ENCODE measurements at regions not wholly inside any gene's neighbourhood (a gene's known extent, or its start where the extent isn't known, plus 50 kb on each side); places are given as distances from the start of the nearest gene placed in this dataset.

DNA sequence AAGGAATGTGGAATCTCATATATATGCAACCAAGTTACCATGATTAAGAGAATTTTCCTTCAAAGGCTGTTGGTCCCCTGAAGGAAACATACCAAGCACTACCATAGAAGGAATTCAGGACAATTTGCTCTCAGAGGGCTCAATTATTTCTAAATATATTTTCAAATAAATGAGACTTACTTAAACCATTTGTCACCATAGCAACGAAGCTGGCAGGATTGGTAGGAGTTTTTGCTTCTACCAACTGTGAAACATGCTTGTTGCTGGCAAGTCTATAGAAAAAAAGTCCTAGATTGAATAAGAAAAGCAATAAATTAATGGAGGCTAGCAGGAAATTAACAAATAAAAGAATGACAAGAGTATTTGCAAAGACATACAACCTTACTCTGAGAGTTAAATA, 156.9 kb upstream of the NPSR1 start:
- TF ChIP-seq, protein P1, sequence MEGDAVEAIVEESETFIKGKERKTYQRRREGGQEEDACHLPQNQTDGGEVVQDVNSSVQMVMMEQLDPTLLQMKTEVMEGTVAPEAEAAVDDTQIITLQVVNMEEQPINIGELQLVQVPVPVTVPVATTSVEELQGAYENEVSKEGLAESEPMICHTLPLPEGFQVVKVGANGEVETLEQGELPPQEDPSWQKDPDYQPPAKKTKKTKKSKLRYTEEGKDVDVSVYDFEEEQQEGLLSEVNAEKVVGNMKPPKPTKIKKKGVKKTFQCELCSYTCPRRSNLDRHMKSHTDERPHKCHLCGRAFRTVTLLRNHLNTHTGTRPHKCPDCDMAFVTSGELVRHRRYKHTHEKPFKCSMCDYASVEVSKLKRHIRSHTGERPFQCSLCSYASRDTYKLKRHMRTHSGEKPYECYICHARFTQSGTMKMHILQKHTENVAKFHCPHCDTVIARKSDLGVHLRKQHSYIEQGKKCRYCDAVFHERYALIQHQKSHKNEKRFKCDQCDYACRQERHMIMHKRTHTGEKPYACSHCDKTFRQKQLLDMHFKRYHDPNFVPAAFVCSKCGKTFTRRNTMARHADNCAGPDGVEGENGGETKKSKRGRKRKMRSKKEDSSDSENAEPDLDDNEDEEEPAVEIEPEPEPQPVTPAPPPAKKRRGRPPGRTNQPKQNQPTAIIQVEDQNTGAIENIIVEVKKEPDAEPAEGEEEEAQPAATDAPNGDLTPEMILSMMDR (IDR thresholded peaks at IDR 0.05; ENCODE audit: borderline replicate concordance, insufficient read depth, low read depth, low read length), result no peak
- H3K4me3 ChIP-seq (ENCODE audit: low read depth, low read length), result no peak overlapping the region

DNA sequence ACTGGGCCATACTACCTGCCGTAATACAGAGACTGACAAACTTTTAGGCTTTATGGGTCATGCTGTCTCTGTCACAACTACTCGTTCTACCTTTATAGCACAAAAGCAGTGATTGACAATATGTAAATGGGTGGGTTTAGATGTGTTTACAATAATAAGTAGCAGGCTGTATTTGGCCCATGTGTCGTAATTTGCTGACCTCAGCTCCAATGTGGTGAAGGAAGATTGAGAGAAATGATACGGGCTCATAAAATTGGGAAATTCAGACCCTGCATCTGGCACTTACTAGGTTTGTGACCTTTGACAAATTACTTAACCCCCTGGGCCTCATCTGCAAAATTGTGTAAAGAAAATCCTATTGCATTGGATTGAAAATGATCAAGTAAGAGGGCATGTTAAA, 150.8 kb upstream of the NPSR1 start:
- TF ChIP-seq, protein P1 (IDR thresholded peaks at IDR 0.05; ENCODE audit: borderline replicate concordance, insufficient read depth, low read depth, low read length), result no peak
- no peak overlapping the region for H3K4me3 ChIP-seq (ENCODE audit: low read depth, low read length)

GRCh38 chr7:34523226-34523918, 134.6 kb upstream of the NPSR1 start:
- TF ChIP-seq, protein P1 (IDR thresholded peaks at IDR 0.05; ENCODE audit: borderline replicate concordance, insufficient read depth, low read depth, low read length), result no peak
- no peak overlapping the region for H3K4me3 ChIP-seq (ENCODE audit: low read depth, low read length)

GRCh38 chr7:34530259-34530658, 127.8 kb upstream of the NPSR1 start:
- TF ChIP-seq, protein P1 (IDR thresholded peaks at IDR 0.05; ENCODE audit: borderline replicate concordance, insufficient read depth, low read depth, low read length), result no peak
- no peak overlapping the region for H3K4me3 ChIP-seq (ENCODE audit: low read depth, low read length)

DNA sequence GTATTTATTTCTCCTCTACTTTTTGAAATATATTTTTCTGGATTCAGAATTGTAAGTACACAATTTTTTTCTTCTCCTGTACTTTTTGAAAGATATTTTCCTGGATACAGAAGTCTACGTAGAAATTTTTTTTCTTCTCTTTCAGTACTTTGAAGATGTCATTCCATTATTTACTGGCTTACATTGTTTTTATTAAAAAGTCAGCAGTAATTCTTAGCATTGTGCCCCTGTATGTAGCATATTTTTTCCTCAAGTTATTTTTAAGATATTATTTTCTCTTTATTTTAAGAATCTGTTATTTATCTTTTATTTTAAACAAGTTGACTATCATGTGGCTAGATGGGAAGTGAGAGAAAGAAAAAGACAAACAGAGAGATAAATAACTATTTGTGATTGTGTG, 119.0 kb upstream of the NPSR1 start:
- H3K4me3 ChIP-seq (ENCODE audit: low read depth, low read length), result no peak overlapping the region
- TF ChIP-seq, protein P1 (IDR thresholded peaks at IDR 0.05; ENCODE audit: borderline replicate concordance, insufficient read depth, low read depth, low read length), result no peak

GRCh38 chr7:34544621-34545020, 113.4 kb upstream of the NPSR1 start:
- TF ChIP-seq, protein P1 (IDR thresholded peaks at IDR 0.05; ENCODE audit: borderline replicate concordance, insufficient read depth, low read depth, low read length), result no peak
- no peak overlapping the region for H3K4me3 ChIP-seq (ENCODE audit: low read depth, low read length)

DNA sequence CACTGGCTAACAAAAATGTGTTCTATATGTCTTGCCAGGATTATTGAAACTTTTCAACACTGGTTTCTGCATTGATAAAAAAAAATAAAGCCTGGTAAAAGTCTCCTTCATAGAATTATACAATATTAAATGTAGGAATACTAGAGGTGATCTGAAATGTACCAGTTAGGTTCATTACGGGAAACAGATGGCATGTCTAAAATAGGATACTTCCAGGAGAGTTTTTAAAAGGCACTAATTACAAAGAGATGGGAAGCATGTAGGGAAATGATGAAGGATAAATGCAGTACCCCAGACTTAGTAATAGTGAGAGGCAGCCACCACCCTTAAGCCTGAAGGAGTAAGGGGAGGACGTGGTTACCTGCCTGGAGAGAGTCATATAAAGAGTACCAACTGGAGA, 107.0 kb upstream of the NPSR1 start:
- TF ChIP-seq, protein P1 (IDR thresholded peaks at IDR 0.05; ENCODE audit: borderline replicate concordance, insufficient read depth, low read depth, low read length), result no peak
- no peak overlapping the region for H3K4me3 ChIP-seq (ENCODE audit: low read depth, low read length)
